ENCODE measurements at regions not wholly inside any gene's neighbourhood (a gene's known extent, or its start where the extent isn't known, plus 50 kb on each side); places are given as distances from the start of the nearest gene placed in this dataset.
"Not testable (repeated sequence)": the region's sequence is repeated elsewhere in the genome, so short reads cannot be mapped to it uniquely, and the experiment has no call there.

DNA sequence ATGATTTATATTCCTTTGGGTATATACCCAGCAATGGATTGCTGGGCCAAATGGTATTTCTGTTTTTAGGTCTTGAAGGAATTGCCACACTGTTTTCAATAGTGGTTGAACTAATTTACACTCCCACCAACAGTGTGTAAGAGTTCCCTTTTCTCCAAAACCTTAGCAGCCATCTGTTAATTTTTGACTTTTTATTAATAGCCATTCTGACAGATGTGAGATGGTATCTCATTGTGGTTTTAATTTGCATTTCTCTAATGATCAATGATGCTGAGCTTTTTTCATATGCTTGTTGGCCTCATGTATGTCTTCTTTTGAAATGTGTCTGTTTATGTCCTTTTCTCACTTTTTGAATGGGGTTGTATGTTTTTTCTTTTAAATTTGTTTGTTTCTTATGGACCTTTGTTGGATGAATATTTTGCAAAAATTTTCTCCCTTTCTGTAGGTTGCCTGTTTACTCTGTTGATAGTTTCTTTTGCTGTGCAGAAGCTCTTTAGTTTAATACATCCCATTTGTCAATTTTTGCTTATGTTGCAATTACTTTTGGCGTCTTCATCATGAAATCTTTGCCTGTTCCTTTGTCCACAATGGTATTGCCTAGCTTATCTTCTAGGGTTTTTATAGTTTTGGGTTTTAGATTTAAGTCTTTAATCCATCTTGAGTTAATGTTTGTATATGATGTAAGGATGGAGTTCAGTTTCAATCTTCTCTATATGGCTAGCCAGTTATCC lies 119.7 kb upstream of the XIRP2 start:
- H3K79me2 ChIP-seq: no peaks in the 10 kb centered on the region
- WGBS (ENCODE audit: low lambda C conversion rate, missing lambda C conversion rate): 32% methylated on average over 1 of the region's 1 CpG
- no peak overlapping the region for H3K4me2 ChIP-seq
- H4K20me1 ChIP-seq (ENCODE audit: insufficient read depth, poor library complexity, severe bottlenecking): no peaks in the 10 kb centered on the region
- H3K27ac ChIP-seq: no peak overlapping the region
- no peaks in the 10 kb centered on the region for H3K9me2 ChIP-seq (replicated peaks; ENCODE audit: insufficient read depth)
- H3K4me3 ChIP-seq: no peak overlapping the region
- H3K4me1 ChIP-seq (ENCODE audit: insufficient read depth): no peaks in the 10 kb centered on the region
- H2AFZ ChIP-seq: no peak overlapping the region
- DNase-seq (ENCODE audit: low spot score): no peak
- no peaks in the 10 kb centered on the region for H3K9me3 ChIP-seq (ENCODE audit: low read depth)
- H3K36me3 ChIP-seq (replicated peaks; ENCODE audit: insufficient read depth, low read depth): no peaks in the 10 kb centered on the region
- H3K27me3 ChIP-seq: no peaks in the 10 kb centered on the region
- TF ChIP-seq, protein P1, sequence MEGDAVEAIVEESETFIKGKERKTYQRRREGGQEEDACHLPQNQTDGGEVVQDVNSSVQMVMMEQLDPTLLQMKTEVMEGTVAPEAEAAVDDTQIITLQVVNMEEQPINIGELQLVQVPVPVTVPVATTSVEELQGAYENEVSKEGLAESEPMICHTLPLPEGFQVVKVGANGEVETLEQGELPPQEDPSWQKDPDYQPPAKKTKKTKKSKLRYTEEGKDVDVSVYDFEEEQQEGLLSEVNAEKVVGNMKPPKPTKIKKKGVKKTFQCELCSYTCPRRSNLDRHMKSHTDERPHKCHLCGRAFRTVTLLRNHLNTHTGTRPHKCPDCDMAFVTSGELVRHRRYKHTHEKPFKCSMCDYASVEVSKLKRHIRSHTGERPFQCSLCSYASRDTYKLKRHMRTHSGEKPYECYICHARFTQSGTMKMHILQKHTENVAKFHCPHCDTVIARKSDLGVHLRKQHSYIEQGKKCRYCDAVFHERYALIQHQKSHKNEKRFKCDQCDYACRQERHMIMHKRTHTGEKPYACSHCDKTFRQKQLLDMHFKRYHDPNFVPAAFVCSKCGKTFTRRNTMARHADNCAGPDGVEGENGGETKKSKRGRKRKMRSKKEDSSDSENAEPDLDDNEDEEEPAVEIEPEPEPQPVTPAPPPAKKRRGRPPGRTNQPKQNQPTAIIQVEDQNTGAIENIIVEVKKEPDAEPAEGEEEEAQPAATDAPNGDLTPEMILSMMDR (IDR thresholded peaks at IDR 0.05; ENCODE audit: poor library complexity): no peak
- TF ChIP-seq EZH2 (IDR thresholded peaks at IDR 0.05; ENCODE audit: borderline replicate concordance) (no peak), EZH2phosphoT487 (IDR thresholded peaks at IDR 0.05; ENCODE audit: low read depth, severe bottlenecking, unreplicated experiment) (no peak)

DNA sequence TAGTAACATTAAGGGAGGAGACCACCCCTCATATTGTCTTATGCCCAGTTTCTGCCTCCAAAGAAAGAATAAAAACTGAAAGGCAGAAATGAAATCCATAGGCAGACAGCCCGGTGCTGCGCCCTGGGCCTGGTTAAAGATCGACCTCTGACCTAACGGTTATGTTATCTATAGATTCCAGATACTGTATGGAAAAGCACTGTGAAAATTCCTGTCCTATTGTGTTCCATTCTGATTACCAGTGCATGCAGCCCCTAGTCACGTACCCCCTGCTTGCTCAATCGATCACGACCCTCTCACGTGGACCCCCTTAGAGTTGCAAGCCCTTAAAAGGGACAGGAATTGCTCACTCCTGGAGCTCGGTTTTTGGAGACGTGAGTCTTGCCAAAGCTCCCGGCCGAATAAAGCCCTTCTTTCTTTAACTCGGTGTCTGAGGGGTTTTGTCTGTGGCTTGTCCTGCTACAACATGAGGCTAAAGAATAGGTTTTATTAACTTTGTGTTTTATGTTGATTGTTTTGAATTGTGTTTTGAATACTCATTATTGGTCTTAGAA lies 121.4 kb upstream of the XIRP2 start:
- H3K4me3 ChIP-seq; H3K9me2 ChIP-seq (replicated peaks; ENCODE audit: insufficient read depth); H3K79me2 ChIP-seq; H3K27me3 ChIP-seq; H4K20me1 ChIP-seq (ENCODE audit: insufficient read depth, poor library complexity, severe bottlenecking); H2AFZ ChIP-seq; H3K36me3 ChIP-seq (replicated peaks; ENCODE audit: insufficient read depth, low read depth); H3K27ac ChIP-seq; H3K4me2 ChIP-seq; H3K4me1 ChIP-seq (ENCODE audit: insufficient read depth); H3K9me3 ChIP-seq (ENCODE audit: low read depth); DNase-seq (ENCODE audit: low spot score): not testable (repeated sequence)
- WGBS (ENCODE audit: low lambda C conversion rate, missing lambda C conversion rate): 89% methylated on average over 13 of the region's 13 CpGs

DNA sequence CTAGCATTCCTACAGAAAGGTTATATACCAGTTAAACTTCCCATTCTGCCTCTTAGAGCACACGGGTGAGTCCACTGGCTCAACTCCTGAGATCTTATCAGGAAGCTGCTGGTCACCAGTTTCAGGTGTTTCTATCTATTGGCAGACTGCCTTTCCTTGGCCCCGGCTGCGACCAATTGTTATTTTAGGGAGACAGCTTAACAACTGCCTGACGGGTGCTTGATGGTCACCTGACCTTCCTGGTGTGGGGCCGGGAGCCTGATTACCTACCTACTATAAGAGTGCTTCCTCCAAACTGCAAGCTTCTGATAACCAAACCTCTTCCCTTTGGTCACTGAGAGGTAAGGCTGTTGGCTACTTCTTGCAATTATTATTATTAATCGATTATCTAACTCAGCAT lies 122.1 kb upstream of the XIRP2 start:
- 80% methylated on average over 6 of the region's 6 CpGs for WGBS (ENCODE audit: low lambda C conversion rate, missing lambda C conversion rate)
- no peak overlapping the region for H3K27ac ChIP-seq

DNA sequence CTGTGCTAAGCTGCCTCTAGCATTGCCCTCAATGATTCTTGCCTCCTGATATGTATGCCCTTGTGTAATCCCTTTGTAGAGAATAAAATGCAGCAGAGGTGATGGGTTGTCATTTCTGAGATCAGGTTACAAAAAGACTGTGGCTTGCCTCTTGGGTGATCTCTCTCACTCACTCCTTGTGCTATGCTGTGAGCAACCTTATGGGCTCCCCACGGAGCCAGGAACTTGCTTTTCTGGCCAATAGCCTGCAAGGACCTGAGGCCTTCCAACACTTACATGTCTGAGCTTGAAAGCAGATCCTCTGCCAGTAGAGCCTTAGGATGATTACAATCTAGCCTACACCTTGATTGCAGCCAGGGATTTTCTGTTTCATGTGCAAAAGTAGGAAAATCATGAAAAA lies 123.1 kb upstream of the XIRP2 start:
- Histone ChIP-seq H3K79me2 (no peaks in the 10 kb centered on the region), H3K4me1 (ENCODE audit: insufficient read depth) (no peaks in the 10 kb centered on the region), H3K9me2 (replicated peaks; ENCODE audit: insufficient read depth) (no peaks in the 10 kb centered on the region), H4K20me1 (ENCODE audit: insufficient read depth, poor library complexity, severe bottlenecking) (no peaks in the 10 kb centered on the region), H3K9me3 (ENCODE audit: low read depth) (no peaks in the 10 kb centered on the region), H3K27ac (no peak overlapping the region), H3K36me3 (replicated peaks; ENCODE audit: insufficient read depth, low read depth) (no peaks in the 10 kb centered on the region), H3K4me2 (no peak overlapping the region), H2AFZ (no peak overlapping the region), H3K4me3 (no peak overlapping the region), H3K27me3 (no peaks in the 10 kb centered on the region)
- TF ChIP-seq, protein P1 (IDR thresholded peaks at IDR 0.05; ENCODE audit: poor library complexity): no peak
- TF ChIP-seq EZH2 (IDR thresholded peaks at IDR 0.05; ENCODE audit: borderline replicate concordance): no peak
- TF ChIP-seq EZH2phosphoT487 (IDR thresholded peaks at IDR 0.05; ENCODE audit: low read depth, severe bottlenecking, unreplicated experiment): no peak
- WGBS (ENCODE audit: low lambda C conversion rate, missing lambda C conversion rate): 31% methylated on average over 1 of the region's 1 CpG
- DNase-seq (ENCODE audit: low spot score): no peak

More for the DNA sequence above, 122.1 kb upstream of the XIRP2 start:
- no peaks in the 10 kb centered on the region for H3K79me2 ChIP-seq
- H3K4me1 ChIP-seq (ENCODE audit: insufficient read depth): no peaks in the 10 kb centered on the region
- no peaks in the 10 kb centered on the region for H4K20me1 ChIP-seq (ENCODE audit: insufficient read depth, poor library complexity, severe bottlenecking)
- no peak for DNase-seq (ENCODE audit: low spot score)
- TF ChIP-seq, protein P1 (IDR thresholded peaks at IDR 0.05; ENCODE audit: poor library complexity): no peak
- TF ChIP-seq EZH2 (IDR thresholded peaks at IDR 0.05; ENCODE audit: borderline replicate concordance) (no peak), EZH2phosphoT487 (IDR thresholded peaks at IDR 0.05; ENCODE audit: low read depth, severe bottlenecking, unreplicated experiment) (no peak)
- no peak overlapping the region for H2AFZ ChIP-seq
- no peaks in the 10 kb centered on the region for H3K27me3 ChIP-seq
- no peak overlapping the region for H3K4me2 ChIP-seq
- no peaks in the 10 kb centered on the region for H3K9me2 ChIP-seq (replicated peaks; ENCODE audit: insufficient read depth)
- no peaks in the 10 kb centered on the region for H3K9me3 ChIP-seq (ENCODE audit: low read depth)
- H3K36me3 ChIP-seq (replicated peaks; ENCODE audit: insufficient read depth, low read depth): no peaks in the 10 kb centered on the region
- H3K4me3 ChIP-seq: no peak overlapping the region
